HG03575 (cell line): ENCODE measurements at regions not wholly inside any gene's neighbourhood (a gene's known extent, or its start where the extent isn't known, plus 50 kb on each side); places are given as distances from the start of the nearest gene placed in this dataset.
"Not testable (repeated sequence)": the region's sequence is repeated elsewhere in the genome, so short reads cannot be mapped to it uniquely, and the experiment has no call there.

Experiments used
- ATAC-seq: cut with Tn5 transposase; IDR thresholded peaks from one replicate; pipeline ENCODE4 v1.9.1; 2021; ENCODE audit not compliant: unreplicated experiment, insufficient number of reproducible peaks, low FRiP score; ENCODE audit errors: extremely low read depth

DNA sequence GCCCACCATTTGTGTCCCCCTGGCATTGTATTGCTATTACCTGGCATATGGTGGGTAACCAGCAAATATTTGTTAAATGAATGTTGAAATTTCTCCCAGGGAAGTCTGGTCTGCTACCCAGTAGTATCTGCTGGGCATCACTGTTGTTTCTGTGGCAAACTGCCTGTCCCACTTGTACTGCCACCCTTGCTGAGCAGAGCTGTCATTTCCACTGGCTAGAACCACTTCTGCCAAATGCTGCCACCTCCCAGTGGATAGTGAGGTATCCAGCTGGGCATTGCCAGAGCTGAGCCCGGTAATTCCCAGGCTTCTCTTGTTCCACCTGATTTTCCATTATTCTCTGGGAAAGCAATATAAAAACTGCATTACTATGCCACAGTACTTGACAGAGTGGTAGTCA is 186.7 kb upstream of the NOCT start:
- ATAC-seq, result no peak

DNA sequence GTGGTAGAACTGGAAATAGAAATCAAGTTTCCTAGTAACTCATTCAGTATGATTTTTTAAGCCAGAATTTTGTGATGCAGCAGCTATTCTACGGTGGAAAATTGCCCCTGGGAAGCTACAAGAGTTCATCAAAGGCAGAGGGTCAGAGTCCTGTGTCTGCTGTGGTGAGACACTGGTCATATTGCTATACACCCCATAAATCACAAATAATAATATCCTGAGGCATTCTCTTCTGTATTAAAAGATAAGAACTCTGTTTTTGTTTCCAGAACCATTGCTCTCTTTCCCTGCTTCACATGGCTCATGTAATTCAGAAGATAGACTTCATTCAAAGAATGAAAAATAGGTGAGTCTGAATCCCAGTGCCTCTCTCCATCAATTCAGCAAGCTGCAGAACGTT is 188.8 kb upstream of the NOCT start:
- no peak for ATAC-seq

DNA sequence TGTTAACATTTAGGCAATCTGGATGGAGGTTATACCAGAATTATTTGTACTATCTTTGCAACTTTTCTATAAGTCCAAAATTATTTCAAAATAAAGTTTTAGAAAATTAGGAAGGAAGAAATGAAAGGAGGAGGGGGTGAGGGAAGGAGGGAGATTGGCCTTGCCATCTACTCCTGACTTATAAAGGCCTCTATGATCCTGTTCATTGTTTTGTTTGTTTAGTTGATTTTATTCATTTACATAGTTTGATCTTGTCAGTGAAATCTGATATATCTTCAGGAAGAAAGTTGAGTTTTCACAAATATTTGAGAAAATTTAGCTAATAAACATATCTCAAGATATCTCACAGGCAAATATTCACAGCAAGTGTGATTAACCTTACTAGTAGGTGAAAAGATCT is 189.3 kb upstream of the NOCT start:
- no peak for ATAC-seq

DNA sequence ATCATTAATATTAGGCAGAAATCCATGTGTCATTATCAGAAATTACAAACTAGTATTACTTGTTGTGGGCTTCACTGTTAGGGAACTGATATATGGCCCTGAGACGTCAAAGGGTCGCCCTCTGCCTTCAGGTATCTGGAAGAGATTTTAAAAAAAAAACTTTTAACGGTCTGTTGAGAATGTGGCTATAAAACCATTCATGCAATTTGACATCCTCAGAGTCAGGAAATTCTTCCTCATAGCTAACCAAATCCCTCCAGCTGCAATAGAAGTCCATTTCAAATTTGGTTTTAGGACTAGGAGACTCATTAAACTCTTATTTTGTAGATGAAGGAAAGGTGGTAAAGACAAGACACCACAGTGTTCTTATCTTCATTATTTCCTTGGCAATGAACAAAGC is 194.2 kb upstream of the NOCT start:
- no peak for ATAC-seq

DNA sequence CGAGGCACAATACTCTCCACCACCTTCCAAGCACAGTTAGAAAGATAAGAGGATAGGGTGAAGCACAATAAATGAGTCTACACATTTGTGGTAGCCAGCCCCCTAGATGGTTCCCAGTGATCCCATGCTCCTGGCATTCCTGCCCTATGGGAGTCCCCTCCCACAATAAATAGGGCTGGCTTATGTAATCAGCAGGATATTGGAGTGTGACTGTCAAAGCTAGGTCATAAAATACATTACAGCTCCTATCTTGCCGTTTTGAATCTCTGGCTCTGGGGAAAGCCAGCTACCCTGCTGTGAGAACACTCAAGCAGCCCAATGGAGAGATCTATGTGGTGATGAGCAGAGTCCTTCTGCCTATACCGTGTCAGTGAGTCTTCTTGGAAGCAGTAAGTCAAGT is 198.7 kb upstream of the NOCT start:
- ATAC-seq, result no peak

DNA sequence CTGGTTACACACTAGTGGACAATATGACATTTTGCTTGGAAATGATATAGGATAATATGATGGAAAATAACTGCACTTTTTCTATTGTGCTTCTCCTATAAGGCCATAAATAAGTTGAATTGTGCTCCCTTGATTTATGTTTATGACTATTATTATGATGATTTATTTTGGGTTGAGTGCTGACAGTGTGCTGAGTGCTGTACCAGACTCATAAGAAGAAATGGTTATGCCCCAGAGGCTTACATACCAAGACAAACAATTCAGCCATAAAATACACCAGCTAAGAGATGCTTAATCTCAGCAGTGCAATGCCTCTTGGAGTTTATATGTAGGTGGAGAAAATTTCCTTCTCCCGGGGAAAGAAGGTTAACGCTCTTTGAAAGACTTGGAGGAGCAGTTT is 199.8 kb upstream of the NOCT start:
- ATAC-seq, result no peak

DNA sequence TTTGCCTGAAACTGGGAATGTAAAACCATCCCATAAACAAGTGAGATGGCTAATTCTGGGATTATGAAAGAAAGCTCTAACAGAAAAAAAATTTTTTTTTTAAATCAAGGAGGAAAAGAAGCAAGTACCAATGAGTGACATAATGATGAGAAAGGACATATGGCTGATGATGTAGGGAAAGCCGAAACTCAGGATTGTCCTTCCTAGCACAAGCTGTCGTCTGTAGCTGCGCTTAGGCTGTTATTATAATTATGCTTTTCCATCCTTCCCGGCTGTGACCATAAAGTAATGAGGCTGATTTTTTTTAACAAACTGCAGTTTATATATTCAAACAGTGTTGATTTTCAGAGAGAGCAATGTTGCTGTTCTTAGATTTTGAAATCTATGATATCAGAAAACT is 209.8 kb upstream of the NOCT start:
- no peak for ATAC-seq

DNA sequence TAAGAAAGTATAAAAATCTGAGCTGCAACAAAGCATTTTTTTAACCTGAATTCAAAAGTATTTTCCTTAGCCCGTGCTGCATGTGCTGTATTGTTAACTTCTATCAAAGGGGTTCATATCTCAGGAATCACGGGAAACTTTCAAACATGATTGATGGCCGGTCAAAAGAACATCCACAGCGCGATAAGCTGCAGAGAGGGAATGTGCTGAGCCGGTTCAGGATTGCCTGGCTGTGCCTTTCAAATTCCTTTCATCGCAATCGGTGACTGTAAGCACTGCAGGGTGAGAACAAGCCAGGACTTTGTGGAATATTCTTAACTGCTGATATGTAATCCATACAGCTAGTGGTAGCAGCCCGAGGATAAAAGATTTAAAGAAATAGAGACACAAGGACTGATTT is 210.9 kb upstream of the NOCT start:
- no peak for ATAC-seq

DNA sequence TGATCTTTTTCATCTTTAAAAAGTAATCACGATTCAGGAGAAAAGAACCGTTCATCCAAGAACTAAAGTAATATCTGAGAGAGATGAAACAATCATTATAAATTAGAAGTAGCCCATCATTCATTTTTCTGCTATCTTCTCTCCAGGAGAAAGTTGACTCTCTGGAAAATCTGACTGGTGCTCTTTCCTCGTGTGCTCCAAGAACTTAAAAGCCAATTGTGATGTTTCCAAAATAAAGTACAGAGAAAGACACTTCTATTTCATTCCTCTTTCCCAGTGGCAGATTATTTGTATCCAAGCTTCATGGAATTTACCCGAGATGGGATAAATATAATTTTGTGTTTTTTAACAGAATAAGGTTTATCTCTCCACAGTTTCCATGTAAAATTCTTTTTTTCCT is 212.5 kb upstream of the NOCT start:
- no peak for ATAC-seq

DNA sequence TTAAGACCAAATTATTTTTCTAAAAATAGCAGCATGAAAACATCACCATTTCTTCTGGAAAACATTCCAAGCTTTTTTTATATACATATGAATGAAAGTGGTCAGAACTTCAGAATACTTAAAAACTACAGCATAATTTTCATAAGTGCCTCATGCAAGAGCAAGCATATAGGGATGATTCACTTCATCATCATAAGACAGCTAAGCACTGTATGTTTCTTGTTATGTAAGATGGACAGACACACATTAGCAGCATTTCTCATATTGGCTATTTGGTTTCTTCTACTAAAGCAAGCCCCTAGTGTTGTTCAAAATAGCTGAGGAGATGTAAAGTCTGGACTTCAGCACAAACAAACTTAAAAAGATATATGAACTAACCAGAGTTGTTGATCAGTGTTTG is 213.1 kb upstream of the NOCT start:
- ATAC-seq, result no peak

DNA sequence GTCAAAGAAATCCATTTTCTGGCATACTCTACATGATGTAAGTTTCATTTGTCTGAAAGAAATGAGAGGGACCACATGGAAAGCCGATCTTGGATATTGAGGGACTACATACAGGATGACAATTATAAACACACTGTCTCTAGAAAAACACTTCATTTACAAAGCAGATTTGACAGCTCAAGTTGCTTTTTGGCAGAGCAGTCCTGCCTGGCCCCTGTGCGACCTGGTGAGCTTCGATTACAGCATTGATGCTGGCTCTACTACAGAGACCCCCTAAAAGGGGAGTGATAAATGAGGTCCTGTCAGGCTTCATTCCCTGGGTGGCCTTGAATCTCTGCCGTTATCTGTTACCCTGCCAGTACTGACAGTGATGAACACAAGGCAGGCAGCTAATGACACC is 215.2 kb upstream of the NOCT start:
- no peak for ATAC-seq

DNA sequence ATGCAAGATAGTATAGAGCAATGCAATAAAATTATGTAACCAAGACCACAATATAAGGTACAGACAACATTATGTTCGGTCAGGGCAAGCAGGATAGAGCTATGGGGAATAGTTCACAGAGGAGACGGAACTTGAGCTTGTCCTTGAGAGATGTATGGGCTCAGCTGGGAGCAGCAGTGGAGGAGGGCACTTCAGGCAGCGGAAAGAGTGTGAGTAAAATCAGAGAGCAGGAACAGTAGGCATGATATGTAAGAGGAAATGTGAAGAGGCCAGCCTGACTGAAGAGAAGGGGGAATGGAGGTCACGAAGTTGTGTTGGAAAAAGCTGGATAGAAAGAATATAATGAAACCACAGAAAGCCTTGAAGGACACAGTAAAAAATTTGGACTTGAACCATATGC is 217.2 kb upstream of the NOCT start:
- no peak for ATAC-seq

DNA sequence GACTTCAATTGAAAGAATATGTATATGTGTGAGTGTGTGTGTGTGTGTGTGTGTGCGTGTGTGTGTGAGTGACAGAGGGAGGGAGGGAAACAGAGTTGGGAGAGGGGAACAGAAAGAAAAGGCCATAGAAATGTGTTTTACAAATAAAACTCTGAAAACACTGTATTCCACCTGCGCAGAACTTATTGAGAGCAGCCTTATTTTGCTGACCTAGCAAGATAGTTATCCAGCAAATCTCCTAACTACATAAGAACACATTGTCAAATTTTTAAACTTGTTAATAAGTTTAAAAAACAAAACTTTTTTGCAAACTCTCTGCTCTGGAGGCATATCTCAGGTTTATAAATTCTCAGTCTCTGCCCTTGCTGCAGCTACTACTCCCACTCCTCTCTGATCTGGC is 217.9 kb upstream of the NOCT start:
- no peak for ATAC-seq

DNA sequence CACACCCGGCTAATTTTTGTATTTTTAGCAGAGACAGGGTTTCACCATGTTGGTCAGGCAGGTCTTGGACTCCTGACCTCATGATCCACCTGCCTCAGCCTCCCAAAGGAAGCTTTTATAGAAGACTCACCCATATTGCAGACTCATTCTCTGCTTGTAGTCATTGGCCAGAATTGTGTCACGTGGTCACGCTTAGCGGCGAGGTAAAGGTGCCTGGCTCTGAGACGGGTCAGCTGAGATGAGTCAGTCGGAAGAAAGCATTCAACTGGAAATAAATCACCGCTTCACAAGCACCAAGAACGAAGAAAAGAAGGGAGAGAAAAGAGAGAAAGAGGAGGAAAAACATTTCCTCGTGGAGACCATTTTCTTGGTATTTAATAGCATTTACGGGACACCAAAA is 218.8 kb upstream of the NOCT start:
- ATAC-seq, result no peak

DNA sequence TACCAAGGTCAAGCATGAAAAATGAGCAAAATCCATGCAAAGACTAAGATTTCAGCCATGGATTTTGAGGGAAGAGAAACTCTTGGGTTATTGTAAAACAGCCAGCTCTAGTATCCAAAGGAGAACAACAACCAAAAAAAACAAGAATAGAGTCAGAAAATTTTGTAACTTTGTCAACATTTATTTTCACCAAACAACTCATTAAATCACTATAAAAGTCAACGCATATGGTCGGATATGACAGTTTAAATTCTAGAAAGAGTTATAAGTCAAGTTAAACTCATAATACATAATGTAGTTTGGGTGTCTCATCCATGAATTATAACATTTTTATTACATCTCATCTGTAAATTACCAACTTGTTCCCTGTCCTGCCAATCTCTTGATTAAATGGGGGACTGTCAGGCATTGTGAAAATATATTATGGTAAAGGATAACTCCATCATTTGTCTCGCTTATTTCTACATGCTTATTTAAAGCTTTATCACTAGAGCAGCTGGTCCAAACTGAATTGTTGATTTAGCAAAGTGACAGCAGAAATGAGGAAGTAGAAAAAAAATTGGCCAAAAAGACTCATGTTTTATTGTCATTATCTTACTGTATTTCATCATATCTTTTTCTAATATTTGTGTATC is 224.8 kb upstream of the NOCT start:
- ATAC-seq, result no peak

DNA sequence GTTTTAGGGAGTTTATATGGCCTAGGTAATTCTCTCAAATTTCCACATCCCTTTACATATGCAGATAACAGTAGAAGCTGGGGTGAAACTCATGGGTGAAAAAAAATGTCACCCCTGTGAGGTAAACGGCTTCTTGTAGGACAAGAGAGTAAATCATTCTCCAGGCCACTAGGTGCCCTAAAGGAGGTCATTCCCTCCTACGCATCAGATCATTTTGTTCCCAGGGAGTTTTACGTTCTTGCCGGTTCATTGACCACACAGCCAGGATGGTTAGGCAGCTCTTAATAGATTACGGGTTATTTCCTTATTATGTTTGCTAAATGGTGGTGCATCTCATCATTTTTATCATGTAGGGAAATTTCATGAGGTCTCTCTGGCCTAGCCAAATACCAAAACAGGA is 225.8 kb upstream of the NOCT start:
- no peak for ATAC-seq

DNA sequence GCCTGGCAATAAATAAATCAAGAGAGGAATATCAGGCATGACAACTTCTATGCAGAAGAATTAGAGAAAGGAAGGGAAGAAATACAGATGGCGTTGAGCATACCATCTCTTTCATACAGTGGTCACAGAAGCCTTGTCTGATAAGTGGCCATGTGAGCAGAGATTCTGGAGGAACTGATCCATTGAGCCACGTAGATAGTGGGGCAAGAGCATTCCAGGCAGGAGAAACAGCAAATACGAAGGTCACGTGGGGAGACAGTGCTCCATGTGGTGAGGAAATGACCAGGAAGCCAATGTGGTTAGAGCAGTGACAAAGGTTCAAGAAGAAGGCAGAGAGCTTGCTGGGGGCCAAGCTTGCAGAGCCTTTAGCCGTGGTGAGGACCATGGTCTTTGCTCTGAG is 226.7 kb upstream of the NOCT start:
- ATAC-seq, result no peak

DNA sequence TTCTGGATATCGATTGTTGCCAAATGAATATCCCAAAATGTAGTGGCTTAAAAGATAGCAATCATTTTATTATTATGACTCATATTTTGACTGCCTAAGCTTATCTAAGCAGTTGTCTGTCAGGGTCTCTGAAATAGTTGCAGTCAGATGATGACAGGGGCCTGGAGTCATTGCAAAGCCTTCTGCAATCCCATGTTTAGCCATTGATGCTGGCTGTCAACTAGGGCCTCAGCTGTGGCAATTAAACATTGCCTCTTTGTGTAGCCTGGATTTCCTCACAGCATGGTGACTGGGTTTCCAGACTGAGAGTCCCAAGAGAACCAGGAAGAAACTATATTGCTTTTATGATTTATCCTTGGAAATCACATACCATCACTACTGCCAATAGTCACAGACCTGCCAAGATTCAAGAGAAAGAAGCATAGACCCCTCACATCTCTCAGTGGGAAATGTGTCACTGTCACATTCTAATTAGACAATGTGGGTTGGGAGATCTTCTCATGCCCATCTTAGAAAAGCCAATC is 227.3 kb upstream of the NOCT start:
- ATAC-seq, result no peak

DNA sequence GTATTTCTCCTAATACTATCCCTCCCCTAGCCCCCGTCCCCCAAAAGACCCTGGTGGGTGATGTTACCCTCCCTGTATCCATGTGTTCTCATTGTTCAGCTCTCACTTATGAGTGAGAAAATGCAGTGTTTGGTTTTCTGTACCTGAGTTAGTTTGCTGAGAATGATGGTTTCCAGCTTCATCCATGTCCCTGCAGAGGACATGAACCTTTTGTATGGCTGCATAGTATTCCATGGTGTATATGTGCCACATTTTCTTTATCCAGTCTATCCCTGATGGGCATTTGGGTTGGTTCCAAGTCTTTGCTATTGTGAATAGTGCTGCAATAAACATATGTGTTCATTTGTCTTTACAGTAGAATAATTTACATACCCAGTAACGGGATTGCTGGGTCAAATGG is 235.8 kb upstream of the NOCT start:
- ATAC-seq, result not testable (repeated sequence)

DNA sequence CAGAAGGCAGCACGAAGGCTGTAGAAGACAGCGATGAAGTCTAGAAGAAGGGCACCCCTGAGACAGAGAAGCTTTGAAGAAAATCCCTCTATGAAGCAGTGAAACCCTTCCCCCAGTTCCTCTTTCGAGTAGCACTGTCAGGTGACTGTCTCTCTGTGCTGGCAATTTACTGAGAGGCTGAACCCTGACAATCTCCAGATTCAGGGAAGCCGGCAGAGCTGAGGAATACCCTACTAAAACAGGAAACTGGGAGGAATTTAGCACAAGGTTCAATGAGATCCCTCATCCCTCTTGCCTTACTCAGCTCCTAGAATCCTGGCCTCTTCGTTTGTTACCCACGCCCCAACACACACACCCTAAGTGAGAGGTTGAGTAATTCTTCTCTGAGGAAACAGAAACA is 239.7 kb upstream of the NOCT start:
- ATAC-seq, result peak; percentile 90

DNA sequence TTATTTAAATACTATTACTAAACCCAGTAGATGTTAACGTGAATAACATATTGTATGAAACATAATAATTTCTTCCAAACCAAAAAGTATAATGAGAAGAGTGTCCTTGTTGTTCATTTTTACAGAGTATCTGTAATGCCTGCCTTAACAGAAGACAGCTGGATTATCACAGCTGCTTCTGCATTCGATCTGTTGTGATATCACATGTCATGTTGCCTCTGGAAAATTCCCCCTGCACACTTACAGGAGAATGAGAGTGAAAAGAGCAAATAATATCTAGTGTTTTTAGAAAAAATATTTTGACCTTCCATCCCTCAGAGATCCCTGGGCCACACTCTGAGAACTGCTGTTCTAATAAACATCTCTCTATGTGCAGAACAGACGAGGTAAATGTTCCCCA is 240.1 kb upstream of the NOCT start:
- ATAC-seq, result no peak
